ENCODE measurements at regions not wholly inside any gene's neighbourhood (a gene's known extent, or its start where the extent isn't known, plus 50 kb on each side); places are given as distances from the start of the nearest gene placed in this dataset.
A peak's percentile ranks its signal among the peaks of the same experiment; 100 is the strongest.

DNA sequence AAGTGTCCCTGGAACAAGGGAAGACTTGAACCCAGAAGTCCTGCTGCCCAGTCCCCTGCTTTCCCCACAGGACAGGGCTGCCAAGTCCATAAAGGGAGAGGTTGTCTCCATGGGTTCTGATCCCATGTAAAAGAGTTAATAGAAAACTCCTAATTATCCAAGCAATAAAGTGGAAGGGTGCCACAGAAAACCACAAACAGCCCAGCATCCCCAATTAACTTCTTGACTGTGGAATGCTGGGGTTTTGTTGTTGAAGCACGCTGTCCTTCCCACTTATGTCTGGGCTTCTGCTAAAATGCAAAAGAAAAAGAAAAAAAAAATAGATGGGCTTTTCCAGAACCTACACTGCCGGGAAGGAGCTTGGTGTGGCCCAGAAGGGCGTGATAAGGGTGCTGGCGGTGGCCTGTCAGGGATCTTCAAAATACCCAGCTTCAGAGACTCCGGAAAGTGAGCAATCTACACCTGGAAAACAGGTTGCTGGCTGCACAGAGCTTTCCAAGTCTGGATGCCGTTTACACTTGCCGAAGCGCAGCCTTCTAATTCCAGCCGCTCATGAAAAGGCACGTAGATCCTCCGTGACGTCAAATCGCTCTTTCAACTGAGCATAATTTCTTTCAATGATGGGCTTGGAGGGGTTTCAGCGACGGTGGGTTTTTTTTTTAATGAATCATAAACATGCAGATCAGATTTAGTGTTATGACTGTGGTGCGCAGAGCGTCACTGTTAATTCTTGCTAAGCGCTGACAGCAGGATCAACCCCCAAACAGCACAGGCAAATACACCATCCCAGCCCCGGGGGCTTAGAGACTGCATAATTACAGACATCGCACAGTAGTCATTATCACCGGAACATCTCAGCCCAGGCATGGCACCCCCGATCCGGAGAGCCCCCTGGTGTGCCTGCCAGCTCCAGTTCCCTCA, 197.6 kb downstream of the BCOR start:
- Histone ChIP-seq H3K4me2 (ENCODE audit: low read length) (no peak overlapping the region), H3F3A (ENCODE audit: low read length, unreplicated experiment) (no peaks in the 10 kb centered on the region), H3K4me1 (ENCODE audit: insufficient read depth, low read length) (peaks cover 61% of the 10 kb centered on the region), H3K9ac (ENCODE audit: low read length) (no peak overlapping the region), H2AFZ (ENCODE audit: low read length) (no peak overlapping the region), H3K4me3 (ENCODE audit: low read length) (no peak overlapping the region), H3K27me3 (ENCODE audit: low read length) (no peaks in the 10 kb centered on the region), H3K9me2 (replicated peaks; ENCODE audit: low read length) (no peaks in the 10 kb centered on the region), H3K36me3 (ENCODE audit: low read depth, low read length) (no peaks in the 10 kb centered on the region), H3K27ac (ENCODE audit: low read length) (no peak overlapping the region), H3K79me2 (ENCODE audit: low read length) (no peaks in the 10 kb centered on the region), H3K9me3 (ENCODE audit: low read length) (no peaks in the 10 kb centered on the region), H4K20me1 (ENCODE audit: low read length) (no peaks in the 10 kb centered on the region)
- no TSS peak for BruUV-seq (replicated peaks)
- ATAC-seq (no peak), DNase-seq (no peak)
- ChIA-PET CTCF (no interaction called here), POLR2A (ENCODE audit: unreplicated experiment) (no interaction called here)
- intact Hi-C loops (cut with micrococcal nuclease), result loop anchor here (2.0 to 10.0 kb wide), 5 partner anchors 88 to 275 kb away; partner anchors contain the start of gene BCOR
- TF ChIP-seq EZH2phosphoT487 (IDR thresholded peaks at IDR 0.05; ENCODE audit: borderline replicate concordance, low read length) (no peak), EZH2 (IDR thresholded peaks at IDR 0.05; ENCODE audit: low read length, unreplicated experiment) (no peak), CTCF (conservative IDR thresholded peaks at IDR 0.05; ENCODE audit: low read depth, low read length) (no peak)

DNA sequence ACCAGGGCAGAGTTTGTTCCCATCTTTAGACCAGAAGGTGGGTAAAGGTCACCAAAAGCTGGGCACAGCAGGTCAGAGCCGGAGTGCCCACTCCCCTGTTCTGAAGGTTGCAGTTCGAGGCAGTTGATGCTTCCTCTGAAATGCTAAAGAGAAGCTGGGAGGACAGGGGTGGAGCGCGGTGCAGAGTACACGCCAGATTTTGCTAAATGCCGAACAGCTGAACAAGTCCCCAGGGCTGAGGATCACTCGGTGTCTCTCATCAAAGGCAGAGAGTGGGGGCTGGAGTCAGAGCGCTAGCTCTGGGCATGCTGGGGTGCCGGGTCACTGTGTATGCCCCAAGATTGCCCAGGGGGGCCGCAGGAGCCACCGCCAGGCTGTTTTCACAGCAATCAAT, 197.0 kb downstream of the BCOR start:
- TF ChIP-seq CTCF (conservative IDR thresholded peaks at IDR 0.05; ENCODE audit: low read depth, low read length) (no peak), EZH2 (IDR thresholded peaks at IDR 0.05; ENCODE audit: low read length, unreplicated experiment) (no peak), EZH2phosphoT487 (IDR thresholded peaks at IDR 0.05; ENCODE audit: borderline replicate concordance, low read length) (no peak)
- no peak for ATAC-seq
- Histone ChIP-seq H2AFZ (ENCODE audit: low read length) (no peak overlapping the region), H3K9me3 (ENCODE audit: low read length) (no peaks in the 10 kb centered on the region), H3K4me1 (ENCODE audit: insufficient read depth, low read length) (peaks cover 61% of the 10 kb centered on the region), H3K4me3 (ENCODE audit: low read length) (no peak overlapping the region), H3K36me3 (ENCODE audit: low read depth, low read length) (no peaks in the 10 kb centered on the region), H3K4me2 (ENCODE audit: low read length) (no peak overlapping the region), H3K9ac (ENCODE audit: low read length) (no peak overlapping the region), H3F3A (ENCODE audit: low read length, unreplicated experiment) (no peaks in the 10 kb centered on the region), H3K27ac (ENCODE audit: low read length) (no peak overlapping the region), H3K9me2 (replicated peaks; ENCODE audit: low read length) (no peaks in the 10 kb centered on the region), H4K20me1 (ENCODE audit: low read length) (no peaks in the 10 kb centered on the region), H3K27me3 (ENCODE audit: low read length) (no peaks in the 10 kb centered on the region), H3K79me2 (ENCODE audit: low read length) (no peaks in the 10 kb centered on the region)
- POLR2A ChIA-PET (ENCODE audit: unreplicated experiment), result no interaction called here
- intact Hi-C loops (cut with micrococcal nuclease), result no loop called here
- no TSS peak for BruUV-seq (replicated peaks)
- no peak for DNase-seq
- CTCF ChIA-PET, result no interaction called here

- Histone ChIP-seq H3K79me2 (ENCODE audit: low read length) (no peaks in the 10 kb centered on the region), H3K9ac (ENCODE audit: low read length) (no peak overlapping the region), H3K9me3 (ENCODE audit: low read length) (no peaks in the 10 kb centered on the region), H3K27ac (ENCODE audit: low read length) (peak overlapping the region; percentile 24; the same call in 1 of the 2 replicates), H3K4me2 (ENCODE audit: low read length) (peak overlapping the region; percentile 21), H3K4me1 (ENCODE audit: insufficient read depth, low read length) (peaks cover 61% of the 10 kb centered on the region), H3K36me3 (ENCODE audit: low read depth, low read length) (no peaks in the 10 kb centered on the region), H3K9me2 (replicated peaks; ENCODE audit: low read length) (no peaks in the 10 kb centered on the region), H2AFZ (ENCODE audit: low read length) (no peak overlapping the region), H4K20me1 (ENCODE audit: low read length) (no peaks in the 10 kb centered on the region), H3F3A (ENCODE audit: low read length, unreplicated experiment) (no peaks in the 10 kb centered on the region), H3K4me3 (ENCODE audit: low read length) (no peak overlapping the region), H3K27me3 (ENCODE audit: low read length) (no peaks in the 10 kb centered on the region)
- no TSS peak for BruUV-seq (replicated peaks)
- intact Hi-C loops (cut with micrococcal nuclease), result no loop called here
- ATAC-seq, result no peak
- CTCF ChIA-PET, result interaction anchor here (0.7 kb wide), 1 partner anchor 43 kb away, joined by 3 read pairs; no protein-coding TSS in a partner anchor
- peak; percentile 25 for DNase-seq
- TF ChIP-seq EZH2 (IDR thresholded peaks at IDR 0.05; ENCODE audit: low read length, unreplicated experiment) (no peak), EZH2phosphoT487 (IDR thresholded peaks at IDR 0.05; ENCODE audit: borderline replicate concordance, low read length) (no peak), CTCF (conservative IDR thresholded peaks at IDR 0.05; ENCODE audit: low read depth, low read length) (no peak)
- POLR2A ChIA-PET (ENCODE audit: unreplicated experiment), result no interaction called here
Observed at GRCh38 chrX:39903343-39903742, 194.4 kb downstream of the BCOR start.
